ENCODE measurements at regions not wholly inside any gene's neighbourhood (a gene's known extent, or its start where the extent isn't known, plus 50 kb on each side); places are given as distances from the start of the nearest gene placed in this dataset.
"Not testable (repeated sequence)": the region's sequence is repeated elsewhere in the genome, so short reads cannot be mapped to it uniquely, and the experiment has no call there.

DNA sequence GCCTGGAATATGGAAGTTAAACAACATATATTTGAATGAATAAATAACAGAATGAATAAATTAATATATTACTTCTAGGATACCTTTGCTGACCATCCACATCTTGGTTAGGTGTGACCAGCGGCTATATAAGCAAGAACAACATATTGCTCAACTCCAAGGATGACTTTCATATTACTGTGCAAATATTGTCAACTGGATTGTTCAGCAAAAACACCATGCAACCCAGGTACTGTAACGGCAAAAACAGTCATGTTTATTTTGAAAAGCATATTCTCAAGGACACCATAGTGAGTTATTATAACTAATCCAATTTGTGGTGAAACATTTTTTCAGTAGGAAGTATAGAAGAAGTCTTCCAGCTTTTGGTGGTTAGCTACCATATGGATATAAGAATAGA lies 907.9 kb downstream of the IGSF11 start:
- Mint-ChIP-seq H3K27me3 (no peaks in the 10 kb centered on the region), H3K4me3 (no peak overlapping the region)

DNA sequence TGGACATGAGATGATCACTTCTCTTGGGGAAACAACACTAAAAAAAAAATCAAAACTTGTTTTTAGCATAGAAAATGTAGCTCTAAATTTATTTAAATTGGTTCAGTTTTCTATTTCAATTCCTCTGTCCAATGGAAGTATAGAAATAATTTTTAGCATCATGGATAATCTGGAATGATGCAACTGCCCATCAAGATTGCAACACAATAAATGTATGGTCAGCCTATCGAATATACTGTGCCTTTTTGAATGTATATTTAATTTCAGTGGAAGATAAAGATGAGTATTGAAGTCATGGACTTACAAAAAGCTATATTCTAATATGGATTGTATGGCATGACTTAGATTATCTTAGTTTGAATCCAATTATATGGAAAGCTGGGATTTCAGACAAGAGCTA lies 906.7 kb downstream of the IGSF11 start:
- Mint-ChIP-seq H3K27ac (no peak overlapping the region), H3K4me1 (no peaks in the 10 kb centered on the region), H3K36me3 (no peaks in the 10 kb centered on the region), H3K27me3 (no peaks in the 10 kb centered on the region), H3K4me3 (no peak overlapping the region), H3K9me3 (no peaks in the 10 kb centered on the region)

More for the DNA sequence above, 907.9 kb downstream of the IGSF11 start:
- H3K4me1 Mint-ChIP-seq, result no peaks in the 10 kb centered on the region
- H3K36me3 Mint-ChIP-seq, result no peaks in the 10 kb centered on the region
- H3K9me3 Mint-ChIP-seq, result no peaks in the 10 kb centered on the region
- no peak overlapping the region for H3K27ac Mint-ChIP-seq

DNA sequence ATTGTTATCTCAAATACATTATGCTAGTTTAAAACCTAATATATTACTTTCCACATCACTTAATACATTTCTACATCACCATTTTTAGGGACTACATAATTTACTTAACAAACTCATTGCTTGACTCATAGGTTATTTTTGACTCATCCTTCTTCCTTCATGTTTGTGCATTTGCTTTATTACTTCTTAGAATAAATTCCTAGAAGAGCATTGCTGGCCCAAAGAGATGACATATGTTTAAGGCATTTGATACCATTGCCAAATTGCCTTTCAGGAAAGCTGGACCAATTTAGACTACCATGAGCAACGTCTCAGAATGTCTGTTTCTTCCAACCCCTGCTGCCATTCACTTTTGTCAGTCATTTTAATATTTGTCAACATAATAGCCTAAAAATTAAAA lies 905.8 kb downstream of the IGSF11 start:
- no peaks in the 10 kb centered on the region for H3K36me3 Mint-ChIP-seq
- no peaks in the 10 kb centered on the region for H3K27me3 Mint-ChIP-seq

DNA sequence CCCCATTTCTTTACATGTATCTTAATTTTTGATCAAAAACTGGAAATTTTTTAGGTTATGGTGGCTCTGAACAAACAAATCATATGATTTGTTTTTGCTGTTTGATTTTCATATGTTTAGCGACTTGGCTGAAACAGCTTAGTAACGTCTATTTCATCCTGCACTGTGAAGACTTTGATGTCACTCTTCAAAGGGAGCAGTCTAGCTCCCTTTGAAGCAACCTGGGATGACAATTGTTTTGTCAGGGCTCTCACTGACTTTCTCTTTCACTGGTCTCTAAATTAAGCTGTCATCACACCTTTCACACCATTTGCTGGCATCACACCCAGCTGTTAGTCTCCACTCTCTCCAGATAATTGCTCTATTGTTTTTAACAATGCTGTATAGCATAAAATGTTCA lies 896.9 kb downstream of the IGSF11 start:
- Mint-ChIP-seq H3K4me3 (no peak overlapping the region), H3K4me1 (no peaks in the 10 kb centered on the region), H3K27me3 (no peaks in the 10 kb centered on the region), H3K36me3 (no peaks in the 10 kb centered on the region), H3K9me3 (no peaks in the 10 kb centered on the region), H3K27ac (no peak overlapping the region)

More for the DNA sequence above, 905.8 kb downstream of the IGSF11 start:
- Mint-ChIP-seq H3K4me1 (no peaks in the 10 kb centered on the region), H3K4me3 (no peak overlapping the region), H3K9me3 (no peaks in the 10 kb centered on the region), H3K27ac (no peak overlapping the region)

DNA sequence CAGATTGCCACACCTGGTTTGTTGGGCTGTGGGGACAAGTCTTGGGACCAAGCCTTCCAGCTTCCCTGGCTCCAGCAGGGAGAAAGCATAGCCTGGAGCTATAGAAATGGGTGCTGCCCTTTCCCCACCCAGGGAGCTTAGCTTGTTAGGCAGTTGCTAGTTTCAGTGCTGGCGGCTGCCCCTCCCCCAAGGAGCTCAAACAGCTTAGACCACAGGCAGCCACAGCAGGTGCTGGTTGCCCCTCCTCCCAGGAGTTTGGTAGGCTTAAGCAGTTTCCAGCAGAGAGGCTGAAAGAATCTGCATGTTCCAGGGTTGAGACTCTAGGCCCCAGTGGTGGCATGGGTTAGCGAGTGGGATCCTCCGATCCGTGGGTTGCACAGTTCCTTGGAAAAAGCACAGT lies 889.7 kb downstream of the IGSF11 start:
- Mint-ChIP-seq H3K36me3 (no peaks in the 10 kb centered on the region), H3K9me3 (no peaks in the 10 kb centered on the region), H3K27me3 (no peaks in the 10 kb centered on the region), H3K4me1 (no peaks in the 10 kb centered on the region), H3K4me3 (no peak overlapping the region), H3K27ac (no peak overlapping the region)

DNA sequence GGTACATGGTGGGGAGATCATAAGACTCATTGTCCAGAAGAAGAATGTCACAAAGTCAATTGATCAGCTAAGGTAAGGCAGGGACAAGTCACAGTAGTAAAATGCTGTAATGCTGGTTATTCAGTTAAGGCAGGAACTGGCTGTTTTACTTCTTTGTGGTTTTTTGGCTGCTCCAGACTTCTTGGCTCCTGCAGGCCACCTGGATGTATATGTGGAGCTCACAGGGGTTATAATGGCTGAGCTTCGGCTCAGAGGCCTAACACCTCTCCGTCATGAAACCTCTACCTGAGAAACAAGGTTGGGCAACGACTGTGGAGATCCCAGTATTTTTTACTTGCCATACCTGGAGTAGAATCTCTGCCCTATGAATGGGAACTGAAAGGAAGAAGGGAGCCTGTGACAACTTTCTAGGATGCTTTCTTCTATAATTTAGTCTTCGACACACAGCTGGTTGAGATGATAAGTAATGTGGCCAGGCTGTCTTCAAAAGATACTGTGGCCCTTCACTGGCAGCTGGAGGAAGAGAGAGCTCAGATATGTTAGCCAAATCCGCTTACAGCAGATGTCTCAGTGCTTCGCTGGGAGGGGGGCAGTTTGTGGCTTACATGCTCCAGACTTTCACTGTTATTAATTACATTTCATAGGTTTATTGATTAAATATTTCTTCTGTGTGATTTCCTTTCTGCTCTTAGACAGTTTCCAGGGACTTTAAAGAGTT lies 887.8 kb downstream of the IGSF11 start:
- no peak overlapping the region for H3K4me3 Mint-ChIP-seq
- no peaks in the 10 kb centered on the region for H3K4me1 Mint-ChIP-seq
- peaks cover 7% of the 10 kb centered on the region for H3K9me3 Mint-ChIP-seq
- H3K27me3 Mint-ChIP-seq, result no peaks in the 10 kb centered on the region
- H3K36me3 Mint-ChIP-seq, result no peaks in the 10 kb centered on the region
- no peak overlapping the region for H3K27ac Mint-ChIP-seq

DNA sequence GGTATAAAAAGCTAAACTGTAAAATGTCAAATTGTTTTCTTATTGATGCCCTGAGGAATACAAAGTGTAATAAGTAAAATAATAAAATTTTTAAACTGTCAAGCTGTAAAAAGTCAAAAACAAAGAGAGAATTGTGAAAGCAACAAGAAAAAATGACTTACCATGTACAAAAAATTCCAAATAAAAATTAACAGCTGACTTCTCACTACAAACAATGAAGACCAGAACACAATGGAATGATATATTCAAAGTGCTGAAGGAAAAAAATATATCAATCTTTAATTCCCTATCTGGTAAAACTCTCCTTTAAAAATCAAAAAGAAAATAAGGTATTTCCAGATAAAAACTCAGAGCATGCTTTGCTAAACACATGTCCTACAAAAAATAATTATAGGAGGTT lies 883.5 kb downstream of the IGSF11 start:
- no peaks in the 10 kb centered on the region for H3K27me3 Mint-ChIP-seq
- no peak overlapping the region for H3K4me3 Mint-ChIP-seq
- H3K9me3 Mint-ChIP-seq, result peaks cover 21% of the 10 kb centered on the region
- H3K36me3 Mint-ChIP-seq, result no peaks in the 10 kb centered on the region
- H3K4me1 Mint-ChIP-seq, result no peaks in the 10 kb centered on the region
- no peak overlapping the region for H3K27ac Mint-ChIP-seq

DNA sequence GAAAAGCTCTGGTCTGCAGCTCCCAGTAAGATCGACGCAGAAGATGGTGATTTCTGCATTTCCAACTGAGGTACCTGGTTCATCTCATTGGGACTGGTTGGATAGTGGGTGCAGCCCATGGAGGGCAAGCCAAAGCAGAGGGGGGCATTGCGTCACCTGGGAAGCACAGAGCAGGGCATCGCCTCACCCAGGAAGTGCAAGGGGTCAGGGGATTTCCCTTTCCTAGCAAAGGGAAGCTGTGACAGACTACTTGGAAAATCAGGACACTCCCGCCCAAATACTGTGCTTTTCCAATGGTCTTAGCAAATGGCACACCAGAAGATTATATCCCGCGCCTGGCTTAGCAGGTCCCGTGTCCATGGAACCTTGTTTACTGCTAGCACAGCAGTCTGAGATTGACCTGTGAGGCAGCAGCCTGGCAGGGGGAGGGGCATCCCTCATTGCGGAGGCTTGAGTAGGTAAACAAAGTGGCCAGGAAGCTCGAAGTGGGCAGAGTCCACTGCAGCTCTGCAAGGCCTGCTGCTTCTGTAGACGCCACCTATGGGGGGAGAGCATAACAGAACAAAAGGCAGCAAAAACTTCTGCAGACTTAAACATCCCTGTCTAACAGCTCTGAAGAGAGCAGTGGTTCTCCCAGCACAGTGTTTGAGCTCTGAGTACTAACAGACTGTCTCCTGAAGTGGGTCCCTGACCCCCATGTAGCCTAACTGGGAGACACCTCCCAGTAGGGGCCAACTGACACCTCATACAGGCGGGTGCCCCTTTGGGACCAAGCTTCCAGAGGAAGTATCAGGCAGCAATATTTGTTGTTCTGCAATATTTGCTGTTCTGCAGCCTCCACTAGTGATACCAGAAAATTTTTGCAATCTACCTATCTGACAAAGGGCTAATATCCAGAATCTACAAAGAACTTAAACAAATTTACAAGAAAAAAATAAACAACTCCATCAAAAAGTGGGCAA lies 871.7 kb downstream of the IGSF11 start:
- H3K27me3 Mint-ChIP-seq, H3K9me3 Mint-ChIP-seq, H3K36me3 Mint-ChIP-seq, H3K27ac Mint-ChIP-seq, H3K4me1 Mint-ChIP-seq, H3K4me3 Mint-ChIP-seq: not testable (repeated sequence)

DNA sequence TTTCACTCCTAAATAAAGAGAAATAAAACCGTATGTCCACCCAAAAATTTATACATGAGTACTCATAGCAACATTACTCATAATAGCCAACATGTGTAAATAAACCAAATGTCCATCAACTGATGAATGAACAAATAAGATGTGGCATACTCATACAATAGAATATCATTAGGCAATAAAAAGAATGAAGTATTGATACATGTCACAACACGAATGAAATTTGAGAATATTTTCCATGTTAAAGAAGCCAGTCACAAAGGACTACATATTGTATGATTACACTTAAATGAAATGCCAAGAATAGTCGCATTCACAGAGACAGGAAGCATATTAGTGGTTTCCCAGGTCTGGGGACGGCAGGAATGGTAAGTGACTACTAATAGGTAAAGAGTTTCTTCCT lies 869.2 kb downstream of the IGSF11 start:
- H3K27ac Mint-ChIP-seq, result no peak overlapping the region
- H3K4me1 Mint-ChIP-seq, result no peaks in the 10 kb centered on the region
- peaks cover 5% of the 10 kb centered on the region for H3K9me3 Mint-ChIP-seq
- no peaks in the 10 kb centered on the region for H3K27me3 Mint-ChIP-seq
- H3K4me3 Mint-ChIP-seq, result no peak overlapping the region
- no peaks in the 10 kb centered on the region for H3K36me3 Mint-ChIP-seq

DNA sequence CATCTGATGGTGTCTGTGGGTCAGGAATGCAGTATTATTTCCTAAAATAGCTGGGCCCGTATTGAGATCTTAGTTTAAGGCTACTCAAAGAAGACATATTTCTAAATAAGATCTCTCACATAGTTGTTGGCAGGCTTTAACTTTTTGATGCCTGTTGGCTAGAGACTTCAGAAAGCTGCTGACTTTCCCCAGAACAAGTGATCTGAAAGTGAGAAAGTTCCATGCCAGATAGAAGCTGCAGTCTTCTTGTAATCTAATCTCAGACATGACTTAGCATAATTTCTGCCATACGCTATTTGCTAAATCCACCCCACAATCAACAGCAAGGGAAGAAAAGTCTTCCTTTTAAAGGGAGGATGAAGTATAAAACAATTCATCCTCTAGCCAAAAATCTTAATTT lies 867.1 kb downstream of the IGSF11 start:
- Mint-ChIP-seq H3K36me3 (no peaks in the 10 kb centered on the region), H3K4me3 (no peak overlapping the region), H3K27ac (no peak overlapping the region), H3K9me3 (peaks cover 5% of the 10 kb centered on the region), H3K4me1 (no peaks in the 10 kb centered on the region), H3K27me3 (no peaks in the 10 kb centered on the region)

DNA sequence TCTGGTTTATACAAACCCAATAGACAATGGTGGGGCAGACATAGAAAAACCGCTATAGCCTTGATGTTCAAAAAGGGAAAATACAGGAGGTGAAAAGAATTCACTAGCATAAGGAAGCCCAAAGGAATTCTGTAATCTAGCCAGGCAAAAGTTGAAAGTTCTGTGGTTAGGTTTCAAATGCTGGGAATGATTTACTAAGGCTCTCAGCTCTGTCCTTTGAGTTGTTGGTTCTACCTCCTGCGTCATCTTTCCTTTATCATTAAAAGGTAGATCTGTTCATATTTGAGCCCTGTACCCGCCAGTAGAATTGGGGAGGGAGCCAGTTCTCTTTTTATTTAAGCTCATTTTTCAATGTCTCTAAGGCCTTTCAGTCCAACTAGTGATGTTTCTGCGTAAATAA lies 866.5 kb downstream of the IGSF11 start:
- no peaks in the 10 kb centered on the region for H3K27me3 Mint-ChIP-seq
- no peaks in the 10 kb centered on the region for H3K36me3 Mint-ChIP-seq
- peaks cover 5% of the 10 kb centered on the region for H3K9me3 Mint-ChIP-seq
- H3K4me3 Mint-ChIP-seq, result no peak overlapping the region
- H3K4me1 Mint-ChIP-seq, result no peaks in the 10 kb centered on the region
- H3K27ac Mint-ChIP-seq, result no peak overlapping the region

DNA sequence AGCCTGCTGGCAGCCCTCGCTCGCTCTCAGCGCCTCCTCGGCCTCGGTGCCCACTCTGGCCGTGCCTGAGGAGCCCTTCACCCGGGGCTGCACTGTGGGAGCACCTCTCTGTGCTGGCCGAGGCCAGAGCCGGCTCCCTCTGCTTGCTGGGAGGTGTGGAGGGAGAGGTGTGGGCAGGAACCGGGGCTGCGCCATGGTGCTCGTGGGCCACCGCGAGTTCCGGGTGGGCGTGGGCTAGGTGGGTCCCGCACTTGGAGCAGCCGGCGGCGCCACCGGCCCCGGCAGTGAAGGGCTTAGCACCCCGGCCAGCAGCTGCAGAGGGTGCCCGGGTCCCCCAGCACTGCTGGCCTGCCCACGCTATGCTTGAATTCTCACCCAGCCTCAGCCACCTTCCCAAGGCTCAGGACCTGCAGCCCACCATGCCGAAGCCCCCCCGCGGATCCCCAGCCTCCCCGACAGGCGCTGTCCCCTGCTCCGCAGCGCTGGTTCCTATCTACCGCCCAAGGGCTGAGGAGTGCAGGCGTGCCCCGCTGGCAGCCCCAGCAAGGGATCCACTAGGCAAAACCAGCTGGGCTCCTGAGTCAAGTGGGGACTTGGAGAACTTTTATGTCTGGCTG lies 863.3 kb downstream of the IGSF11 start:
- no peaks in the 10 kb centered on the region for H3K27me3 Mint-ChIP-seq

DNA sequence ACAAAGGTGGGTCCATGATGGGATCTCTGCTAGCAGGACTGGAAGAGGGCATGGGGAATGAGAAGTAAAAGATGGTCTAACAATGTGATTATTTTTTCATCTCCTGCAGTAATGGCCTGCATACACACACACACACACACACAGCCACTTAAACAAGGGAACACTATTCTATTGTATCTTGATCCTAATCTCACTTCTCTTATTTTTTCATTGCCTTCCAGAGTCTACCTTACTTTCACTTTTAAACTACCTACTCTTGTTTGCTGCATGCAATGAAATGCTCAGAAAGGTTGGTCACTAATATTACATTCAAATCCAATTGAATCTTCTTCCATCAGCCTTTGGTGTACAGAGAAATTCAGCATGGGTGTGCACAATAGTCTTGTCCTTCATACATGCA lies 853.8 kb downstream of the IGSF11 start:
- no peaks in the 10 kb centered on the region for H3K27me3 Mint-ChIP-seq
- no peak overlapping the region for H3K4me3 Mint-ChIP-seq
- no peaks in the 10 kb centered on the region for H3K4me1 Mint-ChIP-seq
- no peak overlapping the region for H3K27ac Mint-ChIP-seq
- no peaks in the 10 kb centered on the region for H3K9me3 Mint-ChIP-seq
- H3K36me3 Mint-ChIP-seq, result no peaks in the 10 kb centered on the region

More for the DNA sequence above, 863.3 kb downstream of the IGSF11 start:
- Mint-ChIP-seq H3K27ac (no peak overlapping the region), H3K4me1 (no peaks in the 10 kb centered on the region), H3K4me3 (no peak overlapping the region), H3K9me3 (peaks cover 5% of the 10 kb centered on the region), H3K36me3 (no peaks in the 10 kb centered on the region)

DNA sequence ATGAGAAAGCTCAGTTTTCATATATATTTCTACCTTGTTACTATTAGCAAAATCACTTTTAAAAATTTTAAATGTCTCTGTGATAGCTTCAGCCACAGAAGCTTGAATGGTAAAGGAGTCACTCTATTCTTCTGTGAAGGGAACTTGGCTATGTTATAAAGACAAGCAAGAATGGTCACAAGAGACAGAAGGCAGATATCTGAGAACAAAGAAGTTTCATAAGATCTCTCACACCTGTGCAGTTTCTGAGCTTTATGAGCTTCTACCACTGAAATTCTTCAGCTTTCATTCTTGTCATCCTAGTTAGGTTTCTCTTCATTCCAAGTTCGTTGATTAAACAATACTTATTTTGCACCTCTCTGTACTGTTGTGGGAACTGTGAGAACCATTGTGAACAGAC lies 853.4 kb downstream of the IGSF11 start:
- no peaks in the 10 kb centered on the region for H3K27me3 Mint-ChIP-seq
- H3K9me3 Mint-ChIP-seq, result no peaks in the 10 kb centered on the region

DNA sequence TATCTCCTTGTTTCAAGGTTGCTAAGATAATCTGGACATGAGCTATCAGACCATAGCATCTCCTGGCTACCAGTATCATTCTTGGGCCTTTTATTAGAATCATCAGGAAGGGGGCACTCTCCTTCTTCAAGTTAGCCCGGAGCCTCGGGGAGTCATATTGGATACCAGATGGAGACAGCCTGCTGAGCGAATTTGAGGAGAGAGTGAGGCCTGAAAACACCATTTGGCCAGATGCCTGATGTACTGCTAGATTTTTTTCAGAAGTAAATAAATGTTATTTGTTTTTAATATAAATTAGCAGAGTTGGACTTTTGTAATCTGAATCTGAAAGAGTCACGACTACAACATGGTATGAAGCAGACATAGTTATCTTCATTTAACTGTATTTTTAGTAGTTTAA lies 848.6 kb downstream of the IGSF11 start:
- Mint-ChIP-seq H3K4me1 (no peaks in the 10 kb centered on the region), H3K9me3 (peaks cover 5% of the 10 kb centered on the region), H3K27ac (no peak overlapping the region), H3K27me3 (no peaks in the 10 kb centered on the region), H3K36me3 (no peaks in the 10 kb centered on the region), H3K4me3 (no peak overlapping the region)

More for the DNA sequence above, 853.4 kb downstream of the IGSF11 start:
- H3K27ac Mint-ChIP-seq, result no peak overlapping the region
- no peaks in the 10 kb centered on the region for H3K4me1 Mint-ChIP-seq
- no peak overlapping the region for H3K4me3 Mint-ChIP-seq
- no peaks in the 10 kb centered on the region for H3K36me3 Mint-ChIP-seq

DNA sequence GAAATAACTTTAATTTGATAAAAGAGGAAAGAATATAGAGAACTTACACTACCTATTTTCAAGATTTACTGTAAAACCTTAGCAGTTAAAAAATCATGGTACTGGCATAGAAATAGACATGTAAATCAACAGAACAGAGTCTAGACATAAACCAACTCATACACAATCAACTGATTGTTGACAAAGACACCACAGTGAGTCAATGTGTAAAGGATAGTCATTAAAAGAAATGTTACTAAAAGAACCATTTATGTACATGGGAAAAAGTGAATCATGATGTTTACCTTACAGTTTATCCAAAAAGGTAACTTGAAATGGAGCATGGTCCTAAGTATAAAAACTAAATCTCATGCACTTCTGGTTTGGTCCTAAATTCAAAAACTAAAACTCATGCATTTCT lies 847.4 kb downstream of the IGSF11 start:
- Mint-ChIP-seq H3K4me1 (no peaks in the 10 kb centered on the region), H3K36me3 (no peaks in the 10 kb centered on the region), H3K4me3 (no peak overlapping the region), H3K9me3 (peaks cover 8% of the 10 kb centered on the region), H3K27me3 (no peaks in the 10 kb centered on the region), H3K27ac (no peak overlapping the region)
